GM18868 (cell line): ENCODE measurements at regions not wholly inside any gene's neighbourhood (a gene's known extent, or its start where the extent isn't known, plus 50 kb on each side); places are given as distances from the start of the nearest gene placed in this dataset.
"Not testable (repeated sequence)": the region's sequence is repeated elsewhere in the genome, so short reads cannot be mapped to it uniquely, and the experiment has no call there.

ENCODE experiments used
- ATAC-seq: cut with Tn5 transposase; IDR thresholded peaks from one replicate; pipeline ENCODE4 v1.9.1; 2021; ENCODE audit warnings: mild to moderate bottlenecking, moderate library complexity; ENCODE audit not compliant: unreplicated experiment

DNA sequence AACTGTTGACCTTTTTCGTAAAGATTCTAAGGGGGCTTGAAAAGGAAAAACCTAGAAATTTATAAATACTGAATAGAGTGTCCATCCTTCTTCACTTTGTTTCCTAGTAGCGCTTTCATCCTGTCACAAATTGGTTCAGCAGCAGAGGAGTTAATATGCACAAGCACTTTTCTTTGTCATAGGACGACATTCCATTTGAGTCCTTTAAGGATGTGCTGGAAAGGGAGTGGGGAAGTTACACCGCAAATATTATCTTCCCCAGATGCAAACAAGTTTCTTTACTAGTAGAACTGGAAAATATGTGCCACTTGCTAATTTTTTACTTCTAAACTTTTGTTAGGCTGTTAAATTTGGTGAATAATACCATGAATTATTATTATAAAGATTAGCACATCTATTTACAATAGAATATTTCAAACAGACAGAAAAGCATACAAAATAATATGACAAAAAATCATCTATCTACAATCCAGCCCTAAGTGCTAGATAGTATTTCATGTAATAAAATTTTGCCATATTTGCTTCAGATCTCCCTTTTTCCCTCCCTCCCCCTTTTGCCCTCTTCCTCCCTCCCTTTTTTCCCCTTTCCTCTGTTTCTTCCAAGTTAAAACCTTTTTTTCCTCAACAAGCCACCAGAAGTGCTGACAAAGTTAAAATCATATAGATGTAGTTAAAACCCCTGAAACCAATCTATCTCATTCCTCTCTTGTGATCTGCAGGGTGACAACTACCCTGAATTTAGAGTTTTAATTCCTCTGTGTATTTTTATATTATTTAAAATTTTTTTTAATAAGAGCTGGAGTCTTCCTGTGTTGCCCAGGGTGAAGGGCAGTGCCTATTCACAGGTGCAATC, 50.5 kb upstream of the MAP4K3 start:
- ATAC-seq = no peak

DNA sequence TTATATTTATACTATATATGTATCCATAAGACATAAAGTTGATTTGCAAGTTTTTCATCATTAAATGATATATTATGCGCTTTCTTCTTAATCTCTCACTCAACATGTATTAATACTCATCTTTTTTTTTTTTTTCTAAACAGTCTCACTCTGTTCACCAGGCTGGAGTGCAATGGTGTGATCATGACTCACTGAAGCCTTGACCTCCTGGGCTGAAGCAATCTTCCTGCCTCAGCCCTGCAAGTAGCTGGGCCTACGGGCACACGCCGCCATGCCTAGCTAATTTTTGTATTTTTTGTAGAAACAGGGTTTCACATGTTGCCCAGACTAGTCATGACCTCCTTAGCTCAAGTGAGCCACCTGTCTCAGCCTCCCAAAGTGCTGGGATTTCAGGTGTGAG, 51.4 kb upstream of the MAP4K3 start:
- ATAC-seq = no peak

DNA sequence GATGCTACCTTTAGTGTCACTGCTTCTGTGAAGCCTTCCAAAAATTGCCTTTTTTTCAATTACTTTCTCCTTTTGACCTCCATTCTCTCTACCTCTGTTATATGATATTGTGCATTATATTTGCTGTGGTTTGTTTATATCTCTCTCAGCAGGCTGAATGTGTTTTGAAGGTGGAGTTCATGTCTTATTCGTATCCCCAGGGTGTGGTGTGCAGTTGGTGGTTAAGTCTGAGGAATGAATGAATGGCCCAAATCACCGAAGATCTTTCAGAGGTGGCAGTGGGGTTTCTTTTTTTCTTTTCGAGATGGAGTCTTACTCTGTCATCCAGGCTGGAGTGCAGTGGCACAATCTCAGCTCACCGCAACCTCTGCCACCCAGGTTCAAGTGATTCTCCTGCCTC, 53.5 kb upstream of the MAP4K3 start:
- ATAC-seq = no peak

DNA sequence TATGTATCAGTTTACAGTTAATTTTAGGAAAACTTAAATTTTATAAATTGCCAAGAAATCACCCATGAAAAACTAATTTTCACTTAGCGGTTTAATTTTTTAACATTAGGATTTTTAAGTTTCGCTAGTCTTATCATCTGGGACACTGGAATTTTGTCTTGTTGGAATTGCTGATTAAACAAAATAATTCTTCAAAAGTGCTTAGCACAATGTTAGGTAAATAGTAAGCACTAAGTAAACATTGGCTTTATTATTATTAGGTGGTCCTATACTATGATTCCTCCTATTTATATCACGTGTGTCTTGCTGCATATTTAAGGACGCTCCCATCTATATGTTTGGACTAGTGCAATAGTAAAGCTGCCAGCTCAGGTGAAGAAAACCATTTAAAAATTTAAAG, 54.6 kb upstream of the MAP4K3 start:
- no peak for ATAC-seq

DNA sequence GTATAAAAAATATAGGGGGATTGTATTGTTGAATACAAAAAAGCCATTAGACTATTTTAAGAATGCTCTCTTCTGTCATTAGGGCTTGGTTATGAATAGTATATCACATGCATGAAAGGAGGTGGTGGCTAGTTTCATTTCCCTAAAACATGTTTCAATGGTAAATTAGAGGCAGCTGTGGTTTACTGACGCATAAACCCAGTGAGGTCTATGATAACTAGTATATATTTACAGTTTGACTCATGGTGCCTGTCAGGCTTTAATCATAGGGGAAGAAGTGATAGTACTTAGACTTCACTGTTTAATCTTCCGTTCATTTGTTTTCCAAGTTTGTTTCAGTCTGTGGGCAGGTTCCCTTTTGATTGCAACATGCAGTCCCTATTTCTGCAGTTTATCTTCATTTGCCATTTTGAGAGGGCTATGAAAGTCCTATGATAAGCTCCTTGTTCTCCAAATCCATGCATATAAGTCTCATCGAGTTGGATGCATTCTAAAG, 55.1 kb upstream of the MAP4K3 start:
- ATAC-seq = peak; percentile 91

DNA sequence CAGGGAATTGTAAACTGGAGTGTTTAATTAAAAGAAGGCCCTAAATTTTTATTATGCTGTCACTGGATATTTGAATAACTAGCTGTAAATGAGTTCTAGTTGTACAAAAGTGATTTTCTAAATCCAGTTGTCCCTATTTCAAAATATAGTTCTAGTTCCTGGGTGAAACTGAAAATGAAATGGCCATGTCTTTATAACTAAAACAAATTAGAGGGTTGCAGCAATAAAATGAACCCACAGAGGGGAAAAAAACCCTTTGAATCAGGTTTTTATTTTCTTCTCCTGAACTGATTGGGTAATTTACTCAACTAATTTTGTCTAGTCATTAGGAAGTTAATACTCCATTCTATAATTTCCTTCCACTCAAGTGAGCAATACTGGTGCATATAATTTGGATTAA, 55.6 kb upstream of the MAP4K3 start:
- no peak for ATAC-seq

GRCh38 chr2:39494784-39495251, 57.7 kb upstream of the MAP4K3 start:
- ATAC-seq = peak; percentile 70

DNA sequence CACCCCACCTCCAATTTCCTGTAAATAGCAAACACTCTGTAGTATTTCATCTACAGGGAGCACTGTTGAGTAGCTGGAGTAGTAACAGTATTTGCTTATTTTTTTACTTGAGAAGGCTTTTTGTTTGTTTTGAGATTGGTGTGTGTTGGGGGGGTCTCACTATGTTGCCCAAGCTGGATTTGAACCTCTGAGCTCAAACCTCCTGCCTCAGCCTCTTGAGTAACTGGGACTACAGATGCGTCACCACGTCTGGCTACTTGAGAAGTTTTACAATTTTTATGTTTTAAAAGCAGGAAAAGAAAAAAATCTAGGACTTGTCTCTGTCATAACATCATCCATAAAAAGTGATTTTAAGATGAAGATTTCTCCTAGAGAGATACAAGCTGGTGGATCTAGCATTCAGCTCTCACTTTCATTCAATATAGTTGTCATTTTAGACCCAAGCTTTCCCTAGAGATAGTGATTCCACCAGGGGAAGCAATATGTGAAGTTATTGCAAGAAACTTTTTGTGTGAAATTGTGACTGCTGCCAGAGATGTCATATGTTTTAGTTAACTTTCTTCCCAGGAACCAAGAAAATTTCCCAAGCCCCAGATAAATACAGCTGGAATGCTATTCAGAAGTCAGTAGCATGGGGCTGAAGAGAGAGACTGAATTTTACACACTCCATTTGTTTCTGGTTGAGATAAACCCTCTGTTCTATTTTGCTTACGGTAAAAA, 60.2 kb upstream of the MAP4K3 start:
- ATAC-seq = no peak

- not testable (repeated sequence) for ATAC-seq
Observed at GRCh38 chr2:39498176-39498575, 61.1 kb upstream of the MAP4K3 start.

- ATAC-seq = no peak
Observed at GRCh38 chr2:39498786-39499185, 61.7 kb upstream of the MAP4K3 start.

DNA sequence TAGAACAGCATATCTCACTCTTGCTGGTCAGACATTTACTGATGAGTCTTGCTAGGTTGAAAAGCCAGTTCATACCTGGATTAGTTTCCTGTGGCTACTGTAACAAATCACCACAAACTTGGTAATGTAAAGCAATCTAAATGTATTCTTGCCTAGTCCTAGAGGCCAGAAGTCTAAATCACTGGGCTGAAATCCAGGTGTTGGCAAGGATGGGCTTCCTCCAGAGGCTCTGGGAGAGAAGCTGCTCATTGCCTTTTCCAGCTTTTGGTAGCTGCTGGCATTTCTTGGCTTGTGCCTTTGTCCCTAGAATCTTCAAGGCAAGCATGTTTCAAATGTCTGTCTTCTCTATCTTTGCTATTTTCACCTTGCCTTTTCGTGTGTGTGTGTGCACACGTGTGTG, 62.3 kb upstream of the MAP4K3 start:
- no peak for ATAC-seq

DNA sequence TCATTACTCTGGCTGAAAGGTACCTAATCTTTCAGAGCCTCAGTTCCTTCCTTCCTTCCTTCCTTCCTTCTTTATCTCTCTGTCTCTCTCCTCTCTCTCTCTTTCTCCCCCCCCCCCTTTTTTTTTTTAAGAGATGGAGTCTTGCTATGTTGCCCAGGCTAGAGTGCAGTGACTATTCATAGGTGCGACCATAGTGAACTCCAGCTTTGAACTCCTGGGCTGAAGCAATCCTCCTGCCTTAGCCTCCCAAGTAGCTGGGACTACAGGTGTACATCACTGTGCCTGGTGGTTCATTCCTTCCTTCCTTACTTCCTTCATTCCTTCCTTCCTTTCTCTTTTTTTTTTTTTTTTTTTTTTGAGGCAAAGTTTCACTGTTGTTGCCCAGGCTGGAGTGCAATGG, 64.3 kb upstream of the MAP4K3 start:
- ATAC-seq = no peak

DNA sequence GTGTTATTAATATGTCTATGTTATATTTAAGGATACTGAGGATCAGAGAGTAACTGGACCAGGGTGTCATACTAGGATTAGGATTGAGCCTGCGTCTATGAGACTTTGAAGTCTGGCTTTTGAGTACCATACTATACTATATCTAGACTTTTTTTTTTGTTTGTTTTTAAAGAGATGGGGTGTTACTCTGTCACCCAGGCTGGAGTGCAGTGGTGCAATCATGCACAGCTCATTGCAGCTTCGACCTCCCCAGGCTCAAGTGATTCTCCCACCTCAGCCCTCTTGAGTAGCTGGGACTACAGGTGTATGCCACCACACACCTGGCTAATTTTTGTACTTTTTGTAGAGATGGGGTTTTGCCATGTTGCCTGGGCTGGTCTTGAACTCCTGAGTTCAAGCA, 66.2 kb upstream of the MAP4K3 start:
- peak; percentile 41 for ATAC-seq

GRCh38 chr2:39504790-39505335, 67.8 kb upstream of the MAP4K3 start:
- ATAC-seq = no peak

- no peak for ATAC-seq
Observed at GRCh38 chr2:39506215-39506614, 69.1 kb upstream of the MAP4K3 start.

GRCh38 chr2:39508198-39508597, 71.1 kb upstream of the MAP4K3 start:
- no peak for ATAC-seq

DNA sequence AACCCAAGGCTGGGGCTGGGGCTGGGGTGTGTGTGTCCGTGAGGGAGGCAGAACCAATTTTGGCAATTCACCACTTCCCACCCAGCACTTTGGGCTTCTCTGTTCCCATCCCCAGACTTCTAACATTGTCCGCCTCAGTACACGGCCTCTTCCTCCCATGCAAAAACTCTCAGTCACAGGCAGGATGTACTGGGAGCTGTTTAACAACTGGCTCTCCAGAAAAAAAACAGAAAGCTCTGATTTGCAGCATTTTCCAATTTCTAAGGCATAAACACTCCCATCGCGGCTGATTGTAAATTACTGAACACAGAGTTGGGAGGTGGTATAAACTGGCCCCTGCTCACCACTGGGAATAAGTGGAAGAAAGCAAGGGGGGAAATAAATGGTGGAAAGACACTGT, 73.1 kb upstream of the MAP4K3 start:
- ATAC-seq = no peak

DNA sequence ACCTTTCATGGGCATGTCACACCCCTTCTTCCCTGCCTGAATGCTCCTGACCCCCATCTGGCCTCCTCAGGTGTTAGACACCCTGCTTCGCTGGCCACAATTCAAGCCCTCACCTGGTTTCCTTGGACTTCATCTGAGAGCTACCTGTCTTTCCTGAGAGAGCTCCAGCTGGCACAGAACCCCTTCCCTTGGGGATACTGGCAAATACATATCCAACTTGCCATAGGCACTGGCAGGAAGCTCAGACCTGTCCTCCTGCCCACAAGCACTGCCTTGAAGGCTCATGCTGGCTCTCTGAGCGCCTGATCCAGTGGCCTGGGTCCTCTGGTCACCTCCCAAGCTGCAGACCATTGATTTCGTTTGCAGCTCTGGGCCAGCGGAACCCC, 74.1 kb upstream of the MAP4K3 start:
- ATAC-seq = no peak

GRCh38 chr2:39511605-39512433, 74.7 kb upstream of the MAP4K3 start:
- ATAC-seq = no peak

- ATAC-seq = peak; percentile 34
Observed at GRCh38 chr2:39512434-39512935, 75.4 kb upstream of the MAP4K3 start.

DNA sequence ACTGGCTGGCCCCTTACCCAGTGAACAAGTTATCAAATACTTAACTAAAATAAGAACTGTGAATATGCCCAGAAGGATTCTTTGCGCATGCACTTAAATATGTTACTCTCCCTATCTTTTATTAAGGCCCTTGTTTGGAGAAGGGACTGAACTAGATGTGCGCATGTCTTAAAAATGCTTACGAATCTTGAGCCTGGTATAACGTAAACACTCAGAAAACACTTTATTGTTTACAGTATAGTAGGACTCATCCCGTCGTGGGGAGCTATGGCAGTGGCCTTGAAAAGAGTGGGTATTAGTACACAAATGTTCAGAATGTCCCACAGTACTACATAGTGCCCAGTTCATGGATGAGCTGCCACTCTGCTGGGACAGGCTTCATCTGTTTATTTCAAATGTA, 75.9 kb upstream of the MAP4K3 start:
- ATAC-seq = no peak
